ENCODE measurements at regions not wholly inside any gene's neighbourhood (a gene's known extent, or its start where the extent isn't known, plus 50 kb on each side); places are given as distances from the start of the nearest gene placed in this dataset.
"Not testable (repeated sequence)": the region's sequence is repeated elsewhere in the genome, so short reads cannot be mapped to it uniquely, and the experiment has no call there.

- DNase-seq (ENCODE audit: low spot score), result no peak
These were observed 2441.7 kb downstream of the ARAP2 start for GRCh38 chr4:33802578-33802977.

- no peak for DNase-seq (ENCODE audit: low spot score)
These were observed 2418.6 kb downstream of the ARAP2 start for GRCh38 chr4:33825685-33826084.

- DNase-seq (ENCODE audit: low spot score), result not testable (repeated sequence)
These were observed 2415.0 kb downstream of the ARAP2 start for GRCh38 chr4:33829356-33829755.

DNA sequence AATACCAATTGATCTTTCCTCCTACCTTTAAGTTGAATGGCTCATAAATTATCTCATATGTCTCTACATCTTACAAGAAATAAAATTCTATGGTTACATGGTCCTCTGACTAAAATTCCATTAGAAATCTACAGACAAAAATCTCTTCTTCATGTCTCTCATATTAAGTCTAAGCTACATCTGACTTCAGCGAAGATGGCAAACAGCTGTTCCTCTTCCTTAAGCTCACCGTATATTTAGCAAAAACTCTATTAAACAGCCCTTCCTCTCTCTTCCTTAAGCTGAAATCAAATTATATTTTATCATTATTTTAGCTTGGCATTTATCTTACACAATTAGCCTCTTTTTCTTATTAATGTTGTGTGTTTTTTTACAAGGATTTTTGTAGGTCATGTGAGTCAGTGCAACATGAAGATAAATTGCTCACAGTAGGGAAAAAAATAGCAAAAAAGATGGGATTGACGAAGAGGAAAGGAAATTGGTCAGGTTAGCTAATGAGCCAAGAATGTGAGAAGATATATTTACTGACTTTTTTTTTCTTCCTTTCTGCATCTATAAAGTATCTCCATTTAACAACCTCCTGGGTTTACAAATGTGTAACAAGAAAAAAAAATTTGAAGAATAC is 2412.8 kb downstream of the ARAP2 start:
- DNase-seq (ENCODE audit: low spot score), result no peak

DNA sequence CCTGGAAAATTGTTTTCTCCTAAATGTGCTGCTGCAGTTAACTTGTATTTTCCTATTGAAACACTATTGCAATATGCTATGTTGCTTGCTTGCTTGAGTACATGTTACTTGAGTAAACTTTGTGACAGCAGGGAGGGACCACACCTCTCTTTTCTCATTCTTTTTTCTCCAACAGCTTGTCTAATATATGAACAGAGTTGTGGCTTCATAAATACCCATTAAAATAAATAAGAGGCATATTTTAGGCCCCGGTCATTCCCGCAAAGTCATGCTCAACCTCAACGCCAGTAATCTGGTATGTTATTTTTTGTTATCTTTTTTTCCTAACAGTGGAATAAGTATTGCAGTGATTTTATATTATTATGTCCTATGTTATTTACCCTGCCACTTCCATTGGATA is 2408.6 kb downstream of the ARAP2 start:
- DNase-seq (ENCODE audit: low spot score), result not testable (repeated sequence)

GRCh38 chr4:33837043-33837838 is 2407.1 kb downstream of the ARAP2 start:
- DNase-seq (ENCODE audit: low spot score), result no peak

GRCh38 chr4:33841120-33841519 is 2403.2 kb downstream of the ARAP2 start:
- no peak for DNase-seq (ENCODE audit: low spot score)

DNA sequence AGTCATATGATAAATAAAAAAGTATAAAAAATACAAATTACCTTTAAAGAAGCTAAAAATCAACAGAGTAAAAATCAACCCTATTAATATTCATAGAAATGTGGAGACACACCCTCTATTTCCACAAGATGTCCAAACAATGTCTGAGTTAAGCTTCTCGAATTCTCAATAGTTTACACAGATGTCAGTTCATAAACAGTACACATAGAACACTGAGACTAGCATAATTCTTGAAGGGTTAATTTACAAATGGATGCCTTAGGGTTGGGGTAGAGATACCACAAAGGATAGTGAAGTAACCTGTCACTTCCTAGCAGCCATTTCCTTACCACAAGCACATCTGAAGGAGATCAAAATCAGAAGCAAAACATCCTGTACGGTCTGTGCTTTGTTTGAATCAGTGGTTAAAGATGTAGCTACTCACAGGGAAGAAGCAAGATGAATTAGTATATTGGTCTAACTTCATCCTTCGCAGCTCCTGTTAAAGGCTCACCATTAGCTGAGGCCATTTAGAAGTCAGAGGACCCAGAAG is 2393.9 kb downstream of the ARAP2 start:
- no peak for DNase-seq (ENCODE audit: low spot score)

GRCh38 chr4:33853670-33854069 is 2390.6 kb downstream of the ARAP2 start:
- DNase-seq (ENCODE audit: low spot score), result not testable (repeated sequence)

DNA sequence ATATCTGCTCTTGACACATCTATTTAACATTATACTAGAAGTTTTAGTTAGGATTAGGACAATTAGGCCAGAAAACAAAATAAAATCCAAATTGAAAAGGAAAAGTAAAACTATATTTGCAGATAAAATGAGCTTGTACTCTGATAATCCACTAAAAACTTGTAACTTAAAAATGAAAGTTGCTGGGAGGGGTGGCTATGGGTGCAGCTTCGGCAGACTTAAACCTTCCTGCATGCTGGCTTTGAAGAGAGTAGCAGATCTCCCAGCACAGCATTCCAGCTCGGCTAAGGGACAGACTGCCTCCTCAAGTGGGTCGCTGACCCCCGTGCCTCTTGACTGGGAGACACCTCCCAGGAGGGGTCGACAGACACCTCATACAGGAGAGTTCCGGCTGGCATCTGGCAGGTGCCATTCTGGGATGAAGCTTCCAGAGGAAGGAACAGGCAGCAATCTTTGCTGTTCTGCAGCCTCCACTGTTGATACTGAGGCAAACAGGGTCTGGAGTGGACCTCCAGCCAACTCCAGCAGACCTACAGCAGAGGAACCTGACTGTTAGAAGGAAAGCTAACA is 2379.9 kb downstream of the ARAP2 start:
- no peak for DNase-seq (ENCODE audit: low spot score)

GRCh38 chr4:33873791-33874190 is 2370.5 kb downstream of the ARAP2 start:
- no peak for DNase-seq (ENCODE audit: low spot score)

DNA sequence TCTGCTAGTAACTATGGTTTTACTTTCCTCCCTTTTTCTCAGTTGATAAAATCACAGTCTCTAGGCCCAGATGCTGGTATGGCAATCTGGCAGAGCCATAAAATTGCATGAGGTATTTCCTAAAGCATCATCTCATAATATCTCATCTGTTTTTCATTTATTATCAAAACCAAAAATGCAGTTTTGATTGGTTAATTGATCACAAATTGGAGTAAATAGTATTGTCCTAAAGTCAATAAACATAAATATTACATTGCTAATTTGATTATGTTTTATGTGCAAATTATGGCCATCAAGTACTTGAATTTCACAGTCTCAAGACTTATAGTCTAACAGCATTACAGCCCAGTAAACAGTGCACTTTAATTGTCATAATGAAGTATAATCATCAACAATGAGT is 2365.6 kb downstream of the ARAP2 start:
- DNase-seq (ENCODE audit: low spot score), result no peak

GRCh38 chr4:33881176-33881575 is 2363.1 kb downstream of the ARAP2 start:
- no peak for DNase-seq (ENCODE audit: low spot score)

GRCh38 chr4:33882246-33882990 is 2361.9 kb downstream of the ARAP2 start:
- DNase-seq (ENCODE audit: low spot score), result no peak

DNA sequence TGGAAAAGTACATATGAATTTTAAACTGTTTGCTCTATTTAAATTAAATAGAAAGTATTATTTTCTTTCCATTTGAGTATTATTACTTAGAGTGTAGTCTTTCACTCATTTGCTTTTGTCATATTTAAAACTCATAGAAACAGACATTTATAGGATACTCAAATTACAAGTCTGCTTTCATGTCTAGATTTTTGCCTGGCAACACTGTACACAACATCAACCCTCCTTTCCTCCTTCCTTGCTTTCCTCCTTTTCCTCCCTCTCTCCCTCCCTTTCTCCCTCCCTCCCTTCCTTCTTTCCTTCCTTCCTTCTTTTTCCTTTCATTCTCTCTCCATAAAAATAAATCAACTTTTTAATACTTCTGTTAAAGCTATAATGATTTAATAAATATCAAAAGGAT is 2361.2 kb downstream of the ARAP2 start:
- no peak for DNase-seq (ENCODE audit: low spot score)

- no peak for DNase-seq (ENCODE audit: low spot score)
These were observed 2358.0 kb downstream of the ARAP2 start for GRCh38 chr4:33886356-33886755.

GRCh38 chr4:33890841-33891240 is 2353.5 kb downstream of the ARAP2 start:
- DNase-seq (ENCODE audit: low spot score), result no peak

DNA sequence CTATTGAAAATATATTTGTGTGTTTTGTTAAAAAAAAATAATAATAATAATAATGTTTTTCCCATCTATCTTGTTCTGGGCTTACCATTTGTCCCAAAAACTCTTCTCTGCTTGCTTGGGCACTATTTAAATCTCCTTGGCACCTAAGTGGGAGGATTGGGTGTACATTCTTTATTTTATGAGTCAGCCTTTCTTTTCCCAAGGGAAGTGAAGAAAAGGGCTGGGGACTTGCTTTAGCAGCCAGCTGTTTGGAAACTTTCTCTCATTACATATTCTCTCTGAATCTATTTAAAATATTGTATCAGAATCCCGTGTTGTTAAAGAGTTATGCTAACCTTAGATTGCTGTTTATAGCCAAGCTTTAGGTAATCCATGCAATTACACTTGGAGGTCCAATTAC is 2332.4 kb downstream of the ARAP2 start:
- no peak for DNase-seq (ENCODE audit: low spot score)

DNA sequence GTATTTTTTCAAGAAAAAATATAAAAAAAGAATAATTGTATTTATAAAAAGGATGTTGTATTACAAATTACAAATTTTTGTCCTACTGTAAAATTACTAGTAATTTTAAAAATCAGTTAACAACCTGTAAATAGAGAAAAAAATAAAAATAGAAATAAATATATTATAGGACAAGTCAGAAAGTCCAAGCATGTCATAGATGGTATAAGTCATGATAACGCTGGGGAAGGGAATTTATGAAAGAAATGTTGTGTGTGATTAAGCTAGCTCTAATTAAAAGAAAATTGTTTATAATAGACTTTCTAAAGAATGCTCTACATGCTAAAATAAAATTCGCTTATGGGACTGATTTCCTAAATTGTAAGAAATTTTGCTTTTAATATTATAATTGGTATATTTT is 2329.9 kb downstream of the ARAP2 start:
- no peak for DNase-seq (ENCODE audit: low spot score)

DNA sequence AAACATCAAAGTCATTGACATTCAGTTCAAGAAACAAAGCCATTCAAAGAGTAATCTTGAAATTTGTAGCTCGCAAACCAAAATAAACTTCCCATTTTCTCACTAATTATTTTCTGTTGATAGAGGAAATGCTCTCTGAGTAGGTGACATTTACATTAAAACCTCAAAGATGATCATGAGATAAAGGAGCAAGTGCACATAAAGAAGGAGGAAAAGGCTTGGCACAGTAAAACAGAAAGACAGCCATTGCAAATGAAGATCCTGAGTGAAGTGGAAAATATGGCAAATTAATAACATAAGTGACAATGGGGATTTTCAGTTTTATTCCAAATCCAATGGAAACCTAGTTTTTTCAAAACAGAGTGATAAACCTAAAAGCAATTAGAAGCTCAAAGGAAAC is 2320.8 kb downstream of the ARAP2 start:
- no peak for DNase-seq (ENCODE audit: low spot score)

DNA sequence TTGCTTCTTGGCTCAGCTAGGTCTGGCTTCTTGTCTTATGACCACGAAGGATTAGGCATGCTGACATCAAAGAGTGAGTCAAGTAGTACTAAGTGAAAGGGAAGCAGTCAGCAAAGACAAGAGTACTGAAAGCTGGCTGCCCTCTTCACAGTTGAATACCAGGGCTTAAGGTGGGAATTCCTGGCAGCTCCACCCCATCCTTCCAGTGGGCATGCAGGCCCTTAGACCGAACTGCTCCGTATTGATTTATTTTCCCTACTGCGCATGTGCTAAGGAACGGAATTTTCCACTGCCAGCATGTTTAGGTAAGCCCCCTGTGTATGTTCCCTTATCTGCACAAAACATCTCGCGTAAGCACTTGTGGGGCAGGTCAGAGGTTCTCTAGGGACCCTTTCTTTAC is 2320.1 kb downstream of the ARAP2 start:
- DNase-seq (ENCODE audit: low spot score), result no peak

- DNase-seq (ENCODE audit: low spot score), result no peak
These were observed 2319.5 kb downstream of the ARAP2 start for GRCh38 chr4:33924811-33925210.
